Endothelial cell of umbilical vein (primary cell): ENCODE measurements at regions not wholly inside any gene's neighbourhood (a gene's known extent, or its start where the extent isn't known, plus 50 kb on each side); places are given as distances from the start of the nearest gene placed in this dataset.

Source experiments
- BruUV-seq: library from RNA; stranded (reverse); fragments of 400-500 nt; replicated peaks from 2 replicates; lab custom pipeline; 2021; lab: Mats Ljungman, UMichigan
- CTCF ChIA-PET: fragments of 300-600, 350-600 bp; sonication (Branson Sonifier 250); formaldehyde crosslinking; loops from one replicate; lab custom pipeline; 2021; ENCODE audit warnings: antibody characterized with exemption, inconsistent platforms; lab: Charles Lee
- POLR2A ChIA-PET: fragments of 300-600, 350-600 bp; sonication (Branson Sonifier 250); formaldehyde crosslinking; loops from one replicate; lab custom pipeline; 2021; ENCODE audit warnings: antibody characterized with exemption, inconsistent platforms; lab: Charles Lee
- DNase-seq: peaks from one replicate; pipeline ENCODE4 v3.0.0-alpha.2; 2011; ENCODE audit warnings: low read depth, low spot score
- FAIRE-seq: peaks from 2 replicates; lab custom pipeline; 2011; peaks lifted over from hg19 to GRCh38; lab: Jason Lieb, UNC
- H2AFZ ChIP-seq: 2 replicates; pipeline ENCODE4 v1.6.0; 2012; ENCODE audit warnings: low read depth, low read length, control low read depth, inconsistent platforms
- H3K27ac ChIP-seq: 2 replicates; pipeline ENCODE4 v1.5.1; 2011; ENCODE audit warnings: low read depth, mild to moderate bottlenecking, control low read depth, low read length, moderate library complexity; ENCODE audit not compliant: insufficient read depth
- H3K27me3 ChIP-seq, 2 experiments: 2 replicates each; pipeline versions ENCODE4 v1.6.0 to v1.6.1; 2011; ENCODE audit warnings: low read length in 2 of 2, mixed read lengths in 1 of 2; ENCODE audit not compliant: control insufficient read depth in 2 of 2, insufficient read depth in 2 of 2
- H3K36me3 ChIP-seq, 2 experiments: 2 replicates in 1 of 2; 3 replicates in 1 of 2; pipeline ENCODE4 v1.5.1; 2011; ENCODE audit warnings: low read length in 2 of 2, mild to moderate bottlenecking in 1 of 2, moderate library complexity in 1 of 2; ENCODE audit not compliant: control insufficient read depth in 2 of 2, insufficient read depth in 2 of 2; ENCODE audit errors: extremely low read depth in 1 of 2
- H3K4me1 ChIP-seq: 3 replicates; pipeline ENCODE4 v1.5.1; 2011; ENCODE audit warnings: mild to moderate bottlenecking, low read length; ENCODE audit not compliant: control insufficient read depth, insufficient read depth; ENCODE audit errors: extremely low read depth
- H3K4me2 ChIP-seq: 2 replicates; pipeline ENCODE4 v1.6.1; 2011; ENCODE audit warnings: low read length, control low read depth, mixed read lengths; ENCODE audit not compliant: insufficient read depth
- H3K4me3 ChIP-seq, 3 experiments: fragments of 200-600 bp in 1 of 3; sonication (generic), shearing (Covaris generic) in 1 of 3; replicated peaks in 1 of 3; 2 replicates each; pipeline ENCODE4 v1.5.1; 2011 to 2016; ENCODE audit warnings: control low read depth in 3 of 3, low read length in 3 of 3, mild to moderate bottlenecking in 2 of 3, inconsistent platforms in 1 of 3, low read depth in 1 of 3, moderate library complexity in 1 of 3; ENCODE audit not compliant: insufficient read depth in 1 of 3
- H3K79me2 ChIP-seq: 2 replicates; pipeline ENCODE4 v1.6.0; 2012; ENCODE audit warnings: low read length, inconsistent platforms; ENCODE audit not compliant: control insufficient read depth, insufficient read depth
- H3K9ac ChIP-seq: replicated peaks from 2 replicates; pipeline ENCODE3; 2011; ENCODE audit warnings: low read length, control low read depth; ENCODE audit not compliant: insufficient read depth; ENCODE audit errors: extremely low read depth
- H3K9me1 ChIP-seq: replicated peaks from 3 replicates; pipeline ENCODE4 v1.6.0; 2011; ENCODE audit warnings: mild to moderate bottlenecking, low read length; ENCODE audit not compliant: control insufficient read depth, insufficient read depth; ENCODE audit errors: extremely low read depth
- H3K9me3 ChIP-seq: replicated peaks from 2 replicates; pipeline ENCODE4 v1.5.1; 2012; ENCODE audit warnings: low read length, inconsistent platforms; ENCODE audit not compliant: control insufficient read depth, insufficient read depth
- H4K20me1 ChIP-seq: replicated peaks from 2 replicates; pipeline ENCODE3; 2011; ENCODE audit warnings: mild to moderate bottlenecking, low read length; ENCODE audit not compliant: control insufficient read depth, insufficient read depth; ENCODE audit errors: extremely low read depth
- EZH2 ChIP-seq: IDR thresholded peaks from 2 replicates; pipeline ENCODE4 v1.6.1; 2012; ENCODE audit warnings: borderline replicate concordance, low read depth, mild to moderate bottlenecking, moderate library complexity, low read length, inconsistent platforms; ENCODE audit not compliant: severe bottlenecking
- FOS ChIP-seq: IDR thresholded peaks from 2 replicates; pipeline ENCODE4 v1.6.1; 2011; ENCODE audit warnings: mild to moderate bottlenecking, low read length, moderate library complexity, borderline replicate concordance; ENCODE audit not compliant: insufficient read depth
- GATA2 ChIP-seq: IDR thresholded peaks from 2 replicates; pipeline ENCODE4 v1.7.0; 2011; ENCODE audit warnings: low read depth, mild to moderate bottlenecking, moderate library complexity, mixed read lengths, low read length; ENCODE audit not compliant: insufficient read length, insufficient read depth
- JUN ChIP-seq: IDR thresholded peaks from 2 replicates; pipeline ENCODE4 v1.6.1; 2011; ENCODE audit warnings: borderline replicate concordance, low read depth; ENCODE audit not compliant: insufficient read length, insufficient read depth
- MYC ChIP-seq: IDR thresholded peaks from one replicate; pipeline ENCODE4 v1.6.1; 2011; ENCODE audit warnings: mild to moderate bottlenecking, low read depth, low read length
- POLR2A ChIP-seq: IDR thresholded peaks from 2 replicates; pipeline ENCODE4 v1.6.1; 2012; ENCODE audit warnings: low read depth, mild to moderate bottlenecking, control low read depth, low read length
- POLR2AphosphoS5 ChIP-seq: IDR thresholded peaks from 2 replicates; pipeline ENCODE4 v1.6.1; 2012; ENCODE audit warnings: low read depth, mild to moderate bottlenecking, control low read depth, low read length, moderate library complexity; ENCODE audit not compliant: insufficient read depth
- dilution Hi-C: fragments of 300-500 bp; cut with MboI; formaldehyde crosslinking; loops from one replicate; pipeline ENCODE4 v1.15.0; 2019; ENCODE audit warnings: low sequenced_read_pairs; ENCODE audit not compliant: extremely low pct_ligation_motif_present
- intact Hi-C: fragments of 100-400 bp; cut with micrococcal nuclease; formaldehyde crosslinking; loops from one replicate; pipeline ENCODE4 v1.10.0; 2022
- TF ChIP-seq, protein P1 (sequence below), 2 donors: IDR thresholded peaks; 1 replicate in 1 of 2; 2 replicates in 1 of 2; pipeline ENCODE4 v1.5.1; 2011; ENCODE audit warnings: low read length in 2 of 2, mild to moderate bottlenecking in 2 of 2, moderate library complexity in 2 of 2, control low read depth in 1 of 2, inconsistent platforms in 1 of 2, low read depth in 1 of 2; ENCODE audit not compliant: insufficient read depth in 1 of 2; ENCODE audit errors: extremely low read depth in 1 of 2
- TF ChIP-seq, protein P2 (sequence below): IDR thresholded peaks from 2 replicates; pipeline ENCODE4 v1.6.1; 2011; ENCODE audit not compliant: insufficient read depth, insufficient read length

DNA sequence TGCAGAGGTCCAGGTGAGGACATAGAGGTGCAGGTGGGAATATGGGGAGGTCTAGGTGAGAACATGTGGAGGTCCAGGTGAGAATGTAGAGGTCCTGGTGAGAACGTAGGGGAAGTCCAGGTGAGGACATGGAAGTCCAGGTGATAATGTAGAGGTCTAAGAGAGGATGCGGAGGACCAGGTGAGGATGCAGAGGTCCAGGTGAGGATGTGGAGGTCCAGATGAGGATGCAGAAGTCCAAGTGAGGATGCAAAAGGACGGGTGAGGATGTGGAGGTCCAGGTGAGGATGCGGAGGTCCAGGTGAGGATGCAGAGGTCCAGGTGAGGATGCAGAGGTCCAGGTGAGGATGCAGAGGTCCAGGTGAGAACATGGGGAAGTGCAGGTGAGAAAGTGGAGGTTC is 133.8 kb downstream of the MRPL36 start:
- no peak overlapping the region for H2AFZ ChIP-seq
- H3K79me2 ChIP-seq: no peaks in the 10 kb centered on the region
- H3K36me3 ChIP-seq: no peaks in the 10 kb centered on the region
- no peaks in the 10 kb centered on the region for H4K20me1 ChIP-seq
- no peaks in the 10 kb centered on the region for H3K9me3 ChIP-seq
- CTCF ChIA-PET: no interaction called here
- no peak overlapping the region for H3K27ac ChIP-seq
- BruUV-seq: no TSS peak
- dilution Hi-C loops: no loop called here
- intact Hi-C loops: loop anchor here (5.0 kb wide), 1 partner anchor 351 kb away; no protein-coding TSS in a partner anchor
- H3K4me2 ChIP-seq: no peak overlapping the region
- peaks cover 18 to 21% of the 10 kb centered on the region in 2 experiments for H3K27me3 ChIP-seq
- H3K9ac ChIP-seq: no peak overlapping the region
- no peaks in the 10 kb centered on the region for H3K4me1 ChIP-seq
- TF ChIP-seq FOS (no peak), EZH2 (no peak), POLR2A (no peak), JUN (no peak), POLR2AphosphoS5 (no peak), GATA2 (no peak), MYC (no peak)
- TF ChIP-seq, protein P1, sequence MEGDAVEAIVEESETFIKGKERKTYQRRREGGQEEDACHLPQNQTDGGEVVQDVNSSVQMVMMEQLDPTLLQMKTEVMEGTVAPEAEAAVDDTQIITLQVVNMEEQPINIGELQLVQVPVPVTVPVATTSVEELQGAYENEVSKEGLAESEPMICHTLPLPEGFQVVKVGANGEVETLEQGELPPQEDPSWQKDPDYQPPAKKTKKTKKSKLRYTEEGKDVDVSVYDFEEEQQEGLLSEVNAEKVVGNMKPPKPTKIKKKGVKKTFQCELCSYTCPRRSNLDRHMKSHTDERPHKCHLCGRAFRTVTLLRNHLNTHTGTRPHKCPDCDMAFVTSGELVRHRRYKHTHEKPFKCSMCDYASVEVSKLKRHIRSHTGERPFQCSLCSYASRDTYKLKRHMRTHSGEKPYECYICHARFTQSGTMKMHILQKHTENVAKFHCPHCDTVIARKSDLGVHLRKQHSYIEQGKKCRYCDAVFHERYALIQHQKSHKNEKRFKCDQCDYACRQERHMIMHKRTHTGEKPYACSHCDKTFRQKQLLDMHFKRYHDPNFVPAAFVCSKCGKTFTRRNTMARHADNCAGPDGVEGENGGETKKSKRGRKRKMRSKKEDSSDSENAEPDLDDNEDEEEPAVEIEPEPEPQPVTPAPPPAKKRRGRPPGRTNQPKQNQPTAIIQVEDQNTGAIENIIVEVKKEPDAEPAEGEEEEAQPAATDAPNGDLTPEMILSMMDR (IDR thresholded peaks at IDR 0.05; ENCODE audit: extremely low read depth in 1 of 2, insufficient read depth in 1 of 2, low read depth in 1 of 2, low read length in 2 of 2): no peak
- TF ChIP-seq, protein P2, sequence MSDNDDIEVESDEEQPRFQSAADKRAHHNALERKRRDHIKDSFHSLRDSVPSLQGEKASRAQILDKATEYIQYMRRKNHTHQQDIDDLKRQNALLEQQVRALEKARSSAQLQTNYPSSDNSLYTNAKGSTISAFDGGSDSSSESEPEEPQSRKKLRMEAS: no peak
- POLR2A ChIA-PET: no interaction called here
- DNase-seq: no peak
- no peak overlapping the region for H3K4me3 ChIP-seq
- no peak for FAIRE-seq
- H3K9me1 ChIP-seq: no peaks in the 10 kb centered on the region
